Adrenal gland (tissue), 9 donors: ENCODE measurements at regions not wholly inside any gene's neighbourhood (a gene's known extent, or its start where the extent isn't known, plus 50 kb on each side); places are given as distances from the start of the nearest gene placed in this dataset.

Experiments used
- DNase-seq, 7 donors: peaks; one replicate each; pipeline ENCODE4 v3.0.0-alpha.2; 2019 to 2020
- H3K27ac ChIP-seq, 5 donors: fragments of 200-600 bp; sonication (generic) in 4 of 5; 1 replicate in 3 of 5; 2 replicates in 2 of 5; pipeline versions ENCODE4 v1.5.1 to v1.8.0; 2016 to 2020; ENCODE audit warnings: mild to moderate bottlenecking in 1 of 5
- H3K27me3 ChIP-seq: fragments of 200-600 bp; 2 replicates; pipeline ENCODE4 v1.8.0; 2021
- H3K36me3 ChIP-seq, 2 donors: fragments of 200-600 bp; replicated peaks in 1 of 2; 1 replicate in 1 of 2; 2 replicates in 1 of 2; pipeline versions ENCODE4 v1.5.1 to v1.8.0; 2018 to 2022
- H3K4me1 ChIP-seq, 2 donors: fragments of 200-600 bp; replicated peaks in 1 of 2; 1 replicate in 1 of 2; 2 replicates in 1 of 2; pipeline versions ENCODE4 v1.5.1 to v1.8.0; 2018 to 2021
- H3K4me3 ChIP-seq, 4 donors: fragments of 200-600 bp; sonication (generic) in 3 of 4; one replicate each; pipeline ENCODE4 v1.5.1; 2016 to 2018
- H3K9me3 ChIP-seq, 3 donors: fragments of 200-600 bp; sonication (generic) in 1 of 3; replicated peaks in 1 of 3; 1 replicate in 2 of 3; 2 replicates in 1 of 3; pipeline versions ENCODE4 v1.5.1 to v1.8.0; 2016 to 2021
- POLR2A ChIP-seq, 2 donors: fragments of 450-650 bp; IDR thresholded peaks; one replicate each; pipeline ENCODE4 v1.6.1; 2017; ENCODE audit warnings: antibody characterized with exemption in 2 of 2, mild to moderate bottlenecking in 2 of 2, moderate library complexity in 1 of 2
- WGBS, 4 donors: extraction: QIAGEN DNeasy Blood & Tissue Kit in 2 of 4; methylation state at CpG; one replicate each; pipeline versions ENCODE4 v1.1.5 to v1.1.7; 2013 to 2017; 5-methylcytosine and 5-hydroxymethylcytosine counted together
- intact Hi-C, 2 donors: fragments of 100-400 bp; cut with DNase I; formaldehyde crosslinking; loops; one replicate each; pipeline versions ENCODE4 v1.14.1 to v1.15.0; 2022 to 2023
- TF ChIP-seq, protein P1 (sequence below), 6 experiments: fragments of 450-650 bp in 4 of 6; fragments of 200-600 bp in 2 of 6; sonication (generic) in 1 of 6; IDR thresholded peaks; 1 replicate in 5 of 6; 2 replicates in 1 of 6; pipeline versions ENCODE4 v1.5.1 to v1.8.0; 2016 to 2021; ENCODE audit warnings: antibody characterized with exemption in 6 of 6, mild to moderate bottlenecking in 2 of 6, moderate library complexity in 1 of 6
- donor health status: healthy with polysubstance abuse.
- donor health status: Bipolar disorder and iron deficiency.
- donor health status: DM: yes; HTN: yes; CAD: no.
- donor health status: DM: no; HTN: no; CAD: no.
- donor health status: DM: no; HTN: no; CAD: no.

DNA sequence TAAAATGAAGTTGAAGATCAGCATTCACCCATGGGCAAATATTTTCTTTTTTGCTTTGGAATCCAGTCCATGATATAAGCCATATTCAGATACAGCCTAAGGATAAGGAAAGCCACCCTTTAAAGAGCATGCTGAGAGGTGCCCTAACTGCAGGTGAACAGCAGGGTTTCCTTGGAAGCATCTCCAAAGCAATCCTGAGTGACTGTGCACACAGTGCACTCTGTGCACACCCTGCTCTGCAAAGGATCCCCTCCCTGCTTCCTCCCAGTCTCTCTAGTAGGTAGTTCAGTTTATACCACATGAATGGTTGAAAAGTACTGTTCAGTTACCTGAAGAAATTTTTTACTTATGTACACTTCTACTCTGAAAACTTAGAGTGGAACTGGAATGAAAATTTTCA lies 491.4 kb downstream of the RASEF start:
- Histone ChIP-seq H3K4me1 (no peaks in the 10 kb centered on the region), H3K4me3 (no peak overlapping the region), H3K27me3 (no peaks in the 10 kb centered on the region), H3K9me3 (peaks cover 0 to 3% (median 0%) of the 10 kb centered on the region in 3 donors), H3K36me3 (no peaks in the 10 kb centered on the region), H3K27ac (no peak overlapping the region)
- TF ChIP-seq, protein P1, sequence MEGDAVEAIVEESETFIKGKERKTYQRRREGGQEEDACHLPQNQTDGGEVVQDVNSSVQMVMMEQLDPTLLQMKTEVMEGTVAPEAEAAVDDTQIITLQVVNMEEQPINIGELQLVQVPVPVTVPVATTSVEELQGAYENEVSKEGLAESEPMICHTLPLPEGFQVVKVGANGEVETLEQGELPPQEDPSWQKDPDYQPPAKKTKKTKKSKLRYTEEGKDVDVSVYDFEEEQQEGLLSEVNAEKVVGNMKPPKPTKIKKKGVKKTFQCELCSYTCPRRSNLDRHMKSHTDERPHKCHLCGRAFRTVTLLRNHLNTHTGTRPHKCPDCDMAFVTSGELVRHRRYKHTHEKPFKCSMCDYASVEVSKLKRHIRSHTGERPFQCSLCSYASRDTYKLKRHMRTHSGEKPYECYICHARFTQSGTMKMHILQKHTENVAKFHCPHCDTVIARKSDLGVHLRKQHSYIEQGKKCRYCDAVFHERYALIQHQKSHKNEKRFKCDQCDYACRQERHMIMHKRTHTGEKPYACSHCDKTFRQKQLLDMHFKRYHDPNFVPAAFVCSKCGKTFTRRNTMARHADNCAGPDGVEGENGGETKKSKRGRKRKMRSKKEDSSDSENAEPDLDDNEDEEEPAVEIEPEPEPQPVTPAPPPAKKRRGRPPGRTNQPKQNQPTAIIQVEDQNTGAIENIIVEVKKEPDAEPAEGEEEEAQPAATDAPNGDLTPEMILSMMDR (IDR thresholded peaks at IDR 0.05), result no peak
- no peak for TF ChIP-seq POLR2A (IDR thresholded peaks at IDR 0.05)
- DNase-seq, result no peak
- intact Hi-C loops, result no loop called here

DNA sequence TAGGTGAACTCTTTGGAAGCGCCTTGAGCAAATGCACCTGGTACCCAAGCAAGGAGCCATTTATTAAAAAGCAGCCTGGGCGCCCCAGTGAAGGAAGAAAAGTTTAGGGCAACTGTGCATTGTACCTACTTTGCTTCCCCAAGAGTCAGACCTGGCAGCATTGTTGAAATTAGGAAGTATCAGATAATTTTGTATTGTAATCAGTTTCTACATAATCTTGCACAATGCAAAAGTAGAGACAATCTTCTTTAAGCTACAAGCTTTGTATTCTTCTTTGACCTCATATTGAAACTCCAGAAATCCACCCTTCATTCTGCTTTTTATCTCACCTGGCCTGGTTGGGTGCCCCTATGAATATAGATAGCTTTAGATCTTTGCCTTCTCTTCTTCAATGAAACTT lies 490.8 kb downstream of the RASEF start:
- DNase-seq, result no peak
- no peak overlapping the region for H3K27ac ChIP-seq
- TF ChIP-seq, protein P1 (IDR thresholded peaks at IDR 0.05), result no peak
- no peak for TF ChIP-seq POLR2A (IDR thresholded peaks at IDR 0.05)
- WGBS, 4 donors, result 72 to 89% (median 83%) methylated on average over 2 of the region's 2 CpGs
- intact Hi-C loops, result no loop called here
- H3K4me1 ChIP-seq, result no peaks in the 10 kb centered on the region
- H3K36me3 ChIP-seq, result no peaks in the 10 kb centered on the region
- peaks cover 0 to 3% (median 0%) of the 10 kb centered on the region in 3 donors for H3K9me3 ChIP-seq
- no peak overlapping the region for H3K4me3 ChIP-seq
- no peaks in the 10 kb centered on the region for H3K27me3 ChIP-seq

DNA sequence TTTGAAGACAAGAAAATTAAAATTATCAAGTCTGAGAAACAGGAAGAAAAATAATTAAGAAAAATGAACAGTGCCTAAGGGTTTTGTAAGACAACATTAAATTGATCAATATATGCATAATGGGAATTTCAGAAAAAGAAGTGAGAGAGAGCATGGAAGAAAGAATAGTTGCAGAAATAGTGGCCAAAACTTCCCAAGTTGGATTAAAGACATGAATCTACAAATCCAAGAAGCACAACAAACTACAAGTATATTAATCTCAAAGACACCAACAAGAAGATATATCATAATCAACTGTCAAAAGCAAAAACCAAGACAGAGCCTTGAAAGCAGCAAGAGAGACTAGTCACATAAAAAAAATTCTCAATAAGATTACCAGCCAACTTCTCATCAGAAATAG lies 488.0 kb downstream of the RASEF start:
- Histone ChIP-seq H3K4me1 (no peaks in the 10 kb centered on the region), H3K36me3 (no peaks in the 10 kb centered on the region), H3K9me3 (peaks cover 0 to 3% (median 0%) of the 10 kb centered on the region in 3 donors), H3K4me3 (no peak overlapping the region), H3K27ac (no peak overlapping the region), H3K27me3 (no peaks in the 10 kb centered on the region)
- TF ChIP-seq, protein P1 (IDR thresholded peaks at IDR 0.05), result no peak
- no peak for TF ChIP-seq POLR2A (IDR thresholded peaks at IDR 0.05)
- no peak for DNase-seq
- intact Hi-C loops, result no loop called here

DNA sequence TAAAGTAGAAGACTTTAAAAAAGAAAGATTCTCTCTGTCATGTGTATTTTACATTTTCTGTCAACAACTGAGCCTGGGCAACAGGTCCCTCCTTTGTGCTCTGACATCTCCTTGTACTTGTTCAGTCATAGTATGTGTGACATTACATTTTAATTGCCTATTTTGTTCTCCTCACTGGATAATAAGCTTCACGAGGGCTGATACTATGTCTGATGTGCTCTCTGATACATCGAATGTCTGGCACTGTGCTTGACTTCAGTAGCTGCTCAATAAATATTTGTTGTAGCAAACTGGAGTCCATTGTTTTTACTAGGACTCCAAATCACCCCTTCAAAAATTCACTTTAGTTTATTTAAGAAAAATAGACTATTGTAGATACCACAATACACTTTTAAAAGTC lies 482.0 kb downstream of the RASEF start:
- H3K4me1 ChIP-seq, result peaks cover 0 to 3% of the 10 kb centered on the region in 2 donors
- intact Hi-C loops, result no loop called here
- no peaks in the 10 kb centered on the region for H3K36me3 ChIP-seq
- WGBS, 4 donors, result 86 to 91% (median 89%) methylated on average over 2 of the region's 2 CpGs
- no peaks in the 10 kb centered on the region for H3K27me3 ChIP-seq
- TF ChIP-seq POLR2A (IDR thresholded peaks at IDR 0.05), result no peak
- TF ChIP-seq, protein P1 (IDR thresholded peaks at IDR 0.05), result no peak
- no peak overlapping the region for H3K4me3 ChIP-seq
- H3K27ac ChIP-seq, result no peak overlapping the region
- no peak for DNase-seq
- H3K9me3 ChIP-seq, result no peaks in the 10 kb centered on the region
